Suppressor macrophage (primary cell): ENCODE measurements at regions not wholly inside any gene's neighbourhood (a gene's known extent, or its start where the extent isn't known, plus 50 kb on each side); places are given as distances from the start of the nearest gene placed in this dataset.
"Not testable (repeated sequence)": the region's sequence is repeated elsewhere in the genome, so short reads cannot be mapped to it uniquely, and the experiment has no call there.

Source experiments
- DNase-seq, 4 experiments: peaks; one replicate each; pipeline ENCODE4 v3.0.0-alpha.2; 2020 to 2022

DNA sequence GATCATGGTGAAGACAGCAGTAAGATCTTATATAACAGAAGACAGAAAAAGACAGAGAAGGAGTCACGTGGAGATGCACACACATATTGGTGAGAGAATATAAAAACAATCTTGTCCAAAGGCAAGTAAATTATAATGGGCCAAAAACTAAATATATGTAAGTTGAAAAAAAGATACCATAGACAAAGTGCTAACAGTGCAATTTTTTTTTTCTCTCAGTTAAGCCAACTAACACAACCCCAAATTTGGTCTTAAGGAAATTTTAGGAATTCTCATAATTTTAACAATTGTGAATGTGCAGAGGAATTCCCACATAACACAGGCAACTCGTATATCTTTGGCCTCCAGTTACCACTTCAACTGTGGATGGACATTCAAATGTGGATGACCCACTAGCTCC, 432.2 kb downstream of the SOX2 start:
- no peak for DNase-seq

DNA sequence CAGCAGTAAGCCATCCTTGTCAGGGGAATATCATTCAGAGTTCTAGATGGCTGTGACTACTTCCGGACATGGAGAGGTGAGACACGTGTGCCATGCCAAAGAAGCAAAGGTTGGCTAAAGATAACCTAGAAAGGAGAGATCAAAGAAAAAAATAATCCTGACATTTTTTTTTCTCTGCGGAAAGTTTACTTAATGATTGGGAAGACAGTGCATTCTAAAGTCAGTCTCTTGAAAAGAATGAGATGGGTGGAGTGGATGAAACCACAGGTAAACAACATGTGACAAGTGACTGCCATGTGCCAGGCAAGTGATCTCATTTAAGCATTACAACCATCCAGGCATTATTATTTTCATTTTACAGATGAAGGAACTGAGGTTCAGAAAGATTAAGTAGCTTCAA, 436.6 kb downstream of the SOX2 start:
- DNase-seq, result no peak

DNA sequence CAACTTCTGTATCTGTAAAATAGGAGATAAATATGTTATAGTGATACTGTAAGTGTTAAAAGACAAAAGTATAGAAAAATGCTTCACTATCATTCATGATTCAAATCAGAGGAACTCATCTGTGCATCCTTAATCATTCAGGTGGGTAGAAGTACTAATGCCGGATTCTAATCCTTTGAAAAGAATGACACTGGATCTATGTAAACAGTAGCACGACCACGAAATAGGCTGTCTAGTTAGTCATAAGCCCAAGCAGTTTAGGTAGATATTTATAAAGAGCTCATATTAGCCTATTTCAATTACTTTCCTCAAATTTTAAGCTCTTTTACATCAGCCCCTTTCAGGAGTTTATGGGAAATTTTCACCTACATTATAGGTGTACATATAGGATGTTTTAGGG, 437.9 kb downstream of the SOX2 start:
- DNase-seq, result no peak

DNA sequence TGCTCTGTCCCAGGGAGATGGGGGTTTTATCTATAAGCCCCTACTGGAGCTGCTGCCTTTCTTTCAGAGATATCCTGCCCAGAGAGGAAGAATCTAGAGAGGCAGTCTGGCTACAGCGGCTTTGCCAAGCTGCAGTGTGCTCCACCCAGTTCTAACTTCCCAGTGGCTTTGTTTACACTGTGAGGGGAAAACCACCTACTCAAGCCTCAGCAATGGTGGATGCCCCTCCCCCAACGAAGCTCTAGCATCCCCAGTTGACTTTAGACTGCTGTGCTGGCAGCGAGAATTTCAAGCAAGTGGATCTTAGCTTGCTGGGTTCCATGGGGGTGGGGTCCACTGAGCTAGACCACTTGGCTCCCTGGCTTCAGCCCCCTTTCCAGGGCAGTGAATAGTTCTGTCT, 444.6 kb downstream of the SOX2 start:
- DNase-seq, result not testable (repeated sequence)

DNA sequence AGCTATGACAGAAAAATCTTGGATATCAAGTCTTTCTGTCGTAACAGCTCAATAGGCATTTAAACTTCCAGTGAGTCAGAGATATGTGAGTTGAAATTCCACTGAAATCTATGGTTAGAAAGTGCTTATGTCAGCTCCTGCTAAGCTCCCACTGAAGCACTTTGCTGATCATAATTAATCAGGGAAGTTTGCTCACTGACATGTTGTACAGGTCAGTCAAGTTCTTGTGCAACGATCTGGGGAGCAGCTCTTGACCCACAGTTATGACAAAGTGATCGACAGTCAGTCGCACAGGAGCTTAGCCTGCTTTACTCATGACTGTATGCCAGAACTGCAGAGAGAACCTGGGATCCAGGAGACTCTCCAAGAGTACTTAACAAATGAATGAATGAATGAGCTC, 453.5 kb downstream of the SOX2 start:
- DNase-seq, result no peak

DNA sequence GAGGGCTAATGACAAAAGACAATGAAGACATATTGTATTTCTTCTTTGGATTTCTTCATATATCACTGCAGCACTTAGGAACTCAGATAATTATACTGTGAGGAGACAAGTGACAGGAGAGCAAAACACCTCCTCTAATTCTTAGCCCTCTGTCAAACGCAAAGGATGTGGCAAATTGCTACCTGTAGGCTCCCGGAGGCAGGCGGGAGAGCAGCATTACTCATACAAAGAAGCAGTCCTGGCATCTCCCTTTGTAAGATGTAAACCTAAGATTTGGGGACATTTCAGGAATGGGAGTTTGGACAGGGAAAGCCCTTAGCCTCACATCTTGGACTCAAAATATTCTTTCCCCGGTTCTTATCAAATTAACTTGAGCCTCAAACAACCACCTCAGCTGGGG, 460.8 kb downstream of the SOX2 start:
- DNase-seq, result no peak

DNA sequence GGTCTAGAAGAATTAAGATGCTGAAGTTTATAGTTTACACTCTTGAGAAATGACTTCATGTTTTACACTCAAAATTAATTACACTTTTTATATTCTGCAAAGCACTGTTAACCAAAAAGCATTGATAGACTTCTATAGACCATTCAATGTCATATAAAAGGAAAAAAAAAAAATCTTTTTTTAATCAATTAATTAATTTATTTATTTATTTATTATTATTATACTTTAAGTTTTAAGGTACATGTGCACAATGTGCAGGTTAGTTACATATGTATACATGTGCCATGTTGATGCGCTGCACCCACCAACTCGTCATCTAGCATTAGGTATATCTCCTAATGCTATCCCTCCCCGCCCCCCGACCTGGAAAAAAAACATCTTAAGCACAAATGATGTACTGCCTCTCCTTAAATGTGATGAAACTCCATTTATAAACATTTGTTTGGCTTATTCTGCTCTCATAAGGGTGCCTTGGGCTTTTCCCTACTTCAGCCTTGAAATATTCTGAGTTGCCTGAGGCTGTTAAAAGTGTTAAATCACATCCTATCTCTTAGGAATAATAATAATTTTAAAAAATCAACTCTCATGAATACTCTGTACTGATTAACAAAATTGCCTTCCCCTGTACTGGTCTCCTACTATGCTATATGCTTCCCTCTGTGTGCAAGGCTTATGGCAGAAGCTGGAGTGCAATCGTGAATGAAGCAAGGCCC, 466.9 kb downstream of the SOX2 start:
- no peak for DNase-seq

DNA sequence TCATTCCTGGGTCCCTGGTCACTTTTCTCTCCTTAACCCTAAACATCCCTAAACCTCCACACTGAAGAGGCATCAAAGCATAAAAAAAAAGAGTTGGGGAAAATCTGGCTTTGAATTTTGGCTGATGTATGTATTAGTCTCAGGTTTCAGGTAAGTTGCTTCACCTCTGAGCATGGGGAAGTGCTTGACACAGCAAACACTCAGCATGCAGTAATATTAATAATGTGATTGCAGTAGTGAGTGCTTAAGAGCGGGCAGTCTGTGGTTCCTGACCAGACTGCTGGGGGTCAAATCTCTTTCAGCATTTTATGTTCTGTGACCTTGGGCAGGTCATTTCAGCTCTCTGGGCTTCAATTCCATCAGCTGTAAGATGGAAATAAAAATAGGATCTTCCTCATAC, 467.9 kb downstream of the SOX2 start:
- no peak for DNase-seq

DNA sequence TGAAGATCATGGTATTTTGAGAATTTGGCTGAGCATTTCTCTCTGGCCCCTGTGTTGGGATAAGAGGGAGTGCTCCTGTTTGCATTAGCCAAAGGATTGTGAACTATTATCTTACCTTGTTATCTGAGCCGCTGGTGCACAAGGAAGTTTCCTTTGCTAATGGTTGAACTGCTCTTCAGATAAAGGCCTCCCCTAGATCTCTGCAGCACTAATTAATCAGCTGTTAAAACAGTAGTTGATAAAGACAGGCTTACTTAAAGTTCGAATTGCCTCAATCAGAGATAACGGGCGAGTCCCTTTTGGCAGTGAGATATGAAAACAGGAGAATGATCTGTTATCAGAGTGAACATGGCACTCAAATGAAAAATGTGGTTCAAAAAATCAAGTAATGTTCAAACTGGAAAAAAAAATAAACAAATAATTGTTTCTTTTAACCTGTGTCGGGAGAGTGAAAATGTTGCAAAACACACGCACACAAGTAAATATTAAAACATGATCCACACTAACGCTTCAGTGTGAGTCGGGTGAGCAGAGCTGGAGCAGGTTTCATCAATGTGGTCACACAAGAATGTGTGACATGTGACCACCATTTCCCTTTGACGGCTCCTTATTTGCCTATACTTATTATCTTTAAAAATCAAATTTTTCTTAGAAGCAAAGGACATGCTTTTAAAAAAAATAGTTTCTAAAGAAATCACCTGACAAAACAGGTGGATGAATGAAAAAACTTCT, 469.1 kb downstream of the SOX2 start:
- no peak for DNase-seq

DNA sequence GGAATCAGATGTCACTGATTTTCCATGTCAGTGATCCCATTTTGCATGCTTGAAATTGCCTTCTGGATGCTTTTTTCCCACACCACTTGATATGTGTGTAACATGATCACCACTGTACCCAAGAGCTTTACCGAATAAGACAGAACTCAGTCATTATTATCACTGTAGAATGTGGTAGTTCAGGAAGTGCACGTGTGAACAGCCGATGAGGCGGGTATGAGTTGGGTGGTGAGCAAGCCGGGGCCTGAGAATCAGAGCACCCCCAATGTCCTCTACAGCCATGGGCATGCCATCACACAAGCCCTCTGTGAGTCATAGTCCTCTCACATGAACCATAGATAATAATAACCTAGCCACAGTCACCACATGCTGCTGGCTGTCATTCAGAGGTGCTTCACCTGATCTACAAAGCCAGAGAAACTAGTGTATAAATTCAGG, 470.8 kb downstream of the SOX2 start:
- no peak for DNase-seq

DNA sequence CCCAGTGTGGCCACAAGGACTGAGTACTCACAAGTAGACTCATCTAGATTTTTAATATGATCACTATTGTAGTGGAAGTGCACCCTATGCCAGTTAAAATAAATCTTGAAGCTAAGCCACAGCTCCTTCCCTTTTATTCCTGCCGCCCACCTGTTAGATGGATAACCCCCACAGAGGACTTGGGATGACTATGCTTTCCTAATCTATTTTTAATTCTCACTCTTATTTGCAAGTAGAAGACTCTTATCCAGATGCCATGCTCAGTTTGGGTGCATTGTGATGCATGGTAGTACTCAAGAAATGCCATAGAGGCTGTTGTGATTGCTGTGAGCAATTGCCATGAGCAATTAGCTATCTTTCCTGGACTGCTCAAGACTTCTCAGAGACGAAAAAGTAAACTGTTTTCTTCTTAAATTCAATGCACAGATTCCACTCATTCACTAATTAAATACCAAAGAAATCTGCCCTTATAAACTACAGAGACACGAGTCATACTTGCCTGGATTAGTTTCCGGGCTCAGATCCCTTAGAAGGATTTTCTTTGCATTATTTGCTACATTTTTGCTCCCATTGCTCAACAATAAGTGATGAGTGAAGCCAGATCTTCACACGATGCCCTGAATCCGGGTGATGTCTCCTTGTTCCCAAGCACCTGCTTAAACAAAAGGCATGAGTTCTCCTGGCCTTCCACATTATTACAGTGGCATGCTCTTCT, 472.1 kb downstream of the SOX2 start:
- no peak for DNase-seq

DNA sequence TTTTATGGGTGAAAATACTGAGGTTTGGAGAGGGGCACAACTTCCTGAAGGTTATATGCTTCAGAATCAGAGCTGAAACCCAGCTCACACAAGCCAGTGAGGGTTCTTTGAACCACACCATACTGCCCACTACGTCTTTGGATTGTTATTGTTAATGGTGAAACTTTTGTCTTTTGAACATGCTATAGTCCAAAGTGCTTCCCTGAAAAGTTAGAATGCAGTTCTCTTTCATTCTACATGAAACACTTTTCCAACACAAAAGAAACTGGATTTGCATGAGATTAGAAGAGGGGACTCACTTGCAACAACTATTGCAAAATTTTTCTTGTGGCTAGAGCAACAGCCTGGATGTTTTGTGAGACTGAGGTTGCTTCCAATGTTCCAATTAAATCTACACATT, 473.6 kb downstream of the SOX2 start:
- DNase-seq, result no peak

DNA sequence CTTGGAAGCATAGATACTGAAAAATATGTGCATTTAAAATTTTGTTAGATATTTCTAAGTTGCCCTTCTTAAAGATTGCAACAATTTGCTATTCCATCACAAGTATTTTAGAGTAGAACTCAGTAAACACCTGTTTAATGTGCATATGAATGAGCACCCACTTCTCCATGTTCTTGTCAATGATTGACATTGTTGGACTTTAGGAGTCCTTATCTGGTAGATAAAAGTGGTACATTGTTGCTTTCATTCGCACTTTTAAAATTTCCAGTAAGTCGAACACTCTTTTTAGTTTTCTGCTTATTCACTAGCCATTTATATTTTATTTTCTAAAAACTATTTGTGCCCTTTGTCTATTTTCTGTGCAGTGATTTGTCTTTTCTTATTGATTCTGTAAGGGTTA, 478.3 kb downstream of the SOX2 start:
- DNase-seq, result no peak

DNA sequence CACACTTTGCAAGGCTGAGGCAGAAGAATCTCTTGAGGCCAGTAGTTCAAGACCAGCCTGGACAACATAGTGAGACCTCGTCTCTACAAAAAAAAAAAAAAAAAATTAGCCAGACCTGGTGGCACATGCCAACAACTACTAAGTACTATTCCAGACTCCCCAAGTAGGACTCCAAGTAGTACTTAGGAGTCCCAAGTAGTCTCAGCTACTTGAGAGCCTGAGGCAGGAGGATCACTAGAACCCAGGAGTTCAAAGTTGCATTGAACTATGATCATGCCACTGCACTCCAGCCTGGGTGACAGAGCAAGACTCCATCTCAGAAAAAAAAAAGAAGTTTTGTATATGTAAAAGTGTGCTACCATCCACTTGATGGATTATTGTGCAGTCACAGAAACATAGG, 486.6 kb downstream of the SOX2 start:
- DNase-seq, result no peak

DNA sequence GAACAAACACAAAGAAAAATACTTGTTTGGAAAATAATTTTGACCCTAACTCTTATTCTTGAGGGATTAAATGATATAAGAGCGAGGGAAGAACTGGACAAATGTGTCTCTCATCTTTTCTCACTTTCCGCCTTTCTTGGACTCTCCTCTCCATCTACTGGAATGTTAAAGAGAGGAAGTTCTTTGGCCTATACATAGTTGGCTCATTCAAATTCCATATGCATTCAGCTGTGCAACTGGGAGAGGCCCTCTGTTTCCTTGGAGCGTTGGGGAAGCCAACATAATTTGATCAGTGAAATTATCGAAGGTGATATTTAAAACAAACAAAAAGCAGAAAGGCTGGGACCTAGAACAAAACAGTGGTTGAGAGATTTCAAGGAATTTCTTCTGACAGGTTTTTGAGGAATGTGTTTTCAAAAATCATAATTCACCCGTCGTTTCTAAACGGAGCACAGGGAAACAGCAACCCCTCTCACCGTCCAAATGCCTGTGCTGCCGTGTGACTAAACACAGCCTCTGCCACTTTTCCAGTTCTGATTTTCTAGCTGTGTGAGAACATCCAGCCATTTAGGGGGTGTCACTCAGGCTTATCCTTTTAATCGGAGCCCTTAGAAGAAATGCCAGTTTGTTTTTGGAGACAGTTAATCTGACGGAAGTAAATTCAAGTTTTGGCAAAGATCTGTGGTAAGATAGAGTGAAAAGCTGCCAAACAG, 489.9 kb downstream of the SOX2 start:
- no peak for DNase-seq

DNA sequence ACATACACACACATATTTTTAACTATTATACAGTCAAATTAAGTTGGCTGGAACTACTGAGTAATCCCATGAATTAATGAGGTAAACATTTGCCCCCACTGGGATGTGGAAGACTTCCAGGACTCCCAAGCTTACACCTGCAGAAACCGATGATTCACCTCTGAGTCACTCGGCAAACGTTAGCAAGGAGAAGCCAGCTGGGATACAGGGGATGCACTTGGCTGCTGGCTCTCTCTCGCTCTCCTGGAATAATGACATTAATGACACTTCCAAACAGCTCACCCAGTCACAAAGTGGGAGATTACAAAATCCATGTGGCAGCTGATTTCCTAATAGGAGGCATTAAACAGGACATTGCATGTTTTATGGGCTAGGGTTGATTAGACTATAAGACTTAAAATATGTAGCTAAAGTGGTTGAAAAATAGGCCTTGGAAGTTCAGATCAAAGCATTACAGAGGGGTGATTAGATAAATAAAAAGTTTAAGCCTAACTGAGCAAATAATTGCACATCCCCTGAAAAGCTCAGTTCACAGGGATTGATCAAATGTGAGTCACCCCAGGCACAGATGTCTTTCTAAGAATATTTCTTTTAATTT, 500.9 kb downstream of the SOX2 start:
- DNase-seq, result no peak

DNA sequence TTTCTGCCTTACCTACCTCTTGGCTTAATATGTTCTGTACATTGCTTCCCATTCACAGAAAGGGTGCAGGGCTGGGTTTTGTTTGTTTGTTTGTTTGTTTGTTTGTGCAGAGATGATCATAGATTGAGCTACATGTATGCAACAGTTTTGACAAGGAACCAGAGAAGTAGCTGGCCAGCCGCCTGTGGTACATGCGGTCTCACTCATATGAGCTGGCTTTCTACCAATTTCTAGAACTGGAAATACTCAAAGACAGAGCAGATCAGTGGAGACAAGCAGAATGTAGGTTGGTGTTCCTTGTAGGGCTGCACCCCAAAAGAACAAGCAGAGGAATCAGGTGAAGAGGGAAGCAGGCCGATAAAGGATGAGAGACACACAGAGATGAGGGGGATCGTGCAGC, 502.7 kb downstream of the SOX2 start:
- DNase-seq, result no peak

DNA sequence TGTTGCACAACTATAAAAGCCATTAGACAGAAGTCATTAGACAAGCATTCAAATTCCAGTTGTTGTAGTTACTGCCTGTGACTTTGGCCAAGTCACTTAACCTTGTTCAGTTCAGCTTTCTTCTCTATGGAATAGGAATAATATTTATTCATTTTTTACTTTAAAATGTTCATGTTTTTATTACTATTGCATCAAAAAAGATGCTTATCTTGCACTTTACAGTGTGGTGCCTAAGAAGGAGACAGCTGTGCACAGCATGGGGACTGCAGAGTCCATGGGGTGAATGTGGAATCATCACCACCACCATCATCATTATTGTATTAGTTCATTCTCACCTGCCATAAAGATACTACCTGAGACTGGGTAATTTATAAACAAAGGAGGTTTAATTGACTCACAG, 504.2 kb downstream of the SOX2 start:
- DNase-seq, result no peak

DNA sequence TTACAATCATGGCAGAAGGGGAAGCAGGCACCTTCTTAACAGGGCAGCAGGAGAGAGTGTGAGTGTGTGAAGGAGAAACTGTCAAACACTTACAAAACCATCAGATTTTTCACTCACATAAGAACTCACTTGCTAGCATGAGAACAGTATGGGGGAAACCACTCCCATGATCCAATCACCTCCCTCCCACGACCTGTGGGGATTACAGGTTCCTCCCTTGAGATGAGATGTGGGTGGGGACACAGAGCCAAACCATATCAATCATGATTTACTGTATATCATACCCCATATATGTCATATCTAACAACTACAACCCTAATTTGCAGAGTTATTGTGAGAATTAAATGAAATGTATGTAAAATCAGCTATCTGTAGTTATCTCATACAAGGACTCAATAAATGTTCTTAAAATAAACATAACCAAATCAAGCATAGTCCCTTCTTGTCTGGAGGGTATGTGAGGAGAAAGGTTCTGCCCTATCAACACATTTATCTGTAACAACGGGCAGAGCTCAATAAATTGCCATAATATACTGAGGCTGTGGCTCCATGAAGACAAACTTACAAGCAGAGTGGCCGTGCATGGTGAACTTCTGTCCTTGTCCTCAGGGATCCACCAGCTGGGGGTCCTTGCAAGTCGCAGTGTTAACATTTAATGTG, 504.7 kb downstream of the SOX2 start:
- no peak for DNase-seq

DNA sequence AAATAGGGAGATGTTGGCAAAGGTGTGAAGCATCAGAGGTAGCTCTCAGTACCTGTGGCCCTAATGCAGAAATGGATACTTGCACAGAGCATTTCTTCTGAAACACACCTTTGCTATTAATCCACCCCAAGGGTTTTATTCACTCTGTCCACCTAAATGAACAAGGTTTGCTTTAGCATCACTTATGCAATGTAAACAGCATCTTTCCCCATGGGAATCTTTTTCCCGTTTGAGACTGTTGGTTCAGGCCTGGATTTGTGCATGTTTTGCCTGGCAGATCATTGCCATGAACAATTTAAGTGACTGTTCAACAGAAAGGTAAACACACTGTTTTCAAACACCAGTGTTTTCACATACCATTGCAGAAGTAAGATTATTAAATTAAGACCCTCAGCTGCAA, 508.3 kb downstream of the SOX2 start:
- DNase-seq, result no peak

DNA sequence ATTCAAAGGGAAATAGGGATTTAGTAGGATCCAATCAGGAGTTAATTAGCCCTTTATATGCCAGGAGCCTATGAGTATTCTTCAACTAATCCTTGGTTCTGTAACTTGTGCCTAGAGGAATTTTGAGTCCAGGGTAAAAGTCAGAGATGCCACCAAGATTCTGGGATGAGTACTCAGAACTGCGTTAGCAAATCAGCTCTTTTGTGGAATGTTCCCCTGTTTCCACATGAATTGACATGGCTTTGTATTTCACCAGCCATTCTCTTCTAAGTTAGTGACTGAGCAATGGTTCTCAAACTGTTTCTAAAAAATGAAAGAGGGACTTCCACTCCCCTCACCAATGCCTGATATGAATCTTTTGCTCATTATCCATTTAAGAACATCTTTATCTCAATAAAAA, 508.7 kb downstream of the SOX2 start:
- DNase-seq, result no peak

DNA sequence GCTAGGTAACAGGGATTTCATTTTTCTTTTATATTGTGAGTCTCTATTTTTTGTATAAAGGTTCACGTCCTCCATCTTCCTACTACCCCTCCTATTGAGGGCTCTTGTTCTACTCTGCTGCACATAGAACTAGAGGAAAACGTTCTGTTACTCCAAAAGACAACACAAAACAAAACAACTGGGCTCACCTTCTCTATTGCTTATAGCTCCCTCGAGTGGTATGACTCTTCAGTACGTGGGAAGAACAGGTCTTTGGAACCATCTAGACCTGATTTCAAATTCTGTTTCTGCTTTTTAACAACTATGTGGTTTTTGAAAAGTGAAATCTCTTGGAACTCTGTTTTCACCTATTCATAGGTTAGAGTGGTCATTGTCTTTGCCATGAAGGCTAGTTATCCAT, 515.3 kb downstream of the SOX2 start:
- DNase-seq, result no peak
